ENCODE measurements at regions not wholly inside any gene's neighbourhood (a gene's known extent, or its start where the extent isn't known, plus 50 kb on each side); places are given as distances from the start of the nearest gene placed in this dataset.

GRCh38 chr10:58885146-58885545, 291.3 kb upstream of the PHYHIPL start:
- intact Hi-C loops (cut with DNase I; ENCODE audit: low total_unique reads), result no loop called here
- no peak for TF ChIP-seq CTCF (IDR thresholded peaks at IDR 0.05)
- H3K4me3 ChIP-seq (ENCODE audit: low read depth, poor library complexity, severe bottlenecking), result no peak overlapping the region
- 46 to 50% methylated on average over 3 of the region's 3 CpGs for WGBS, 2 donors
- DNase-seq (ENCODE audit: low spot score in 2 of 2), result no peak

GRCh38 chr10:58885686-58886345, 290.6 kb upstream of the PHYHIPL start:
- DNase-seq (ENCODE audit: low spot score in 2 of 2), result no peak
- no peak for TF ChIP-seq CTCF (IDR thresholded peaks at IDR 0.05)
- no peak for TF ChIP-seq POLR2A (IDR thresholded peaks at IDR 0.05)
- 35 to 37% methylated on average over 3 of the region's 3 CpGs for WGBS, 2 donors
- no peak overlapping the region for H3K4me3 ChIP-seq (ENCODE audit: low read depth, poor library complexity, severe bottlenecking)
- intact Hi-C loops (cut with DNase I; ENCODE audit: low total_unique reads), result no loop called here

GRCh38 chr10:58886406-58886805, 290.0 kb upstream of the PHYHIPL start:
- TF ChIP-seq POLR2A (IDR thresholded peaks at IDR 0.05), result no peak
- no peak for TF ChIP-seq CTCF (IDR thresholded peaks at IDR 0.05)
- no peak overlapping the region for H3K4me3 ChIP-seq (ENCODE audit: low read depth, poor library complexity, severe bottlenecking)
- intact Hi-C loops (cut with DNase I; ENCODE audit: low total_unique reads), result no loop called here
- no peak for DNase-seq (ENCODE audit: low spot score in 2 of 2)
- WGBS, 2 donors, result 26 to 30% methylated on average over 2 of the region's 2 CpGs

- no peak for DNase-seq (ENCODE audit: low spot score in 2 of 2)
- intact Hi-C loops (cut with DNase I; ENCODE audit: low total_unique reads), result no loop called here
- WGBS, 2 donors, result 81 to 89% methylated on average over 2 of the region's 2 CpGs
- H3K4me3 ChIP-seq (ENCODE audit: low read depth, poor library complexity, severe bottlenecking), result no peak overlapping the region
- TF ChIP-seq POLR2A (IDR thresholded peaks at IDR 0.05) (no peak), CTCF (IDR thresholded peaks at IDR 0.05) (no peak)
These were observed 289.0 kb upstream of the PHYHIPL start for GRCh38 chr10:58887474-58887873.

GRCh38 chr10:58888957-58889356, 287.5 kb upstream of the PHYHIPL start:
- WGBS, 2 donors, result 64 to 78% methylated on average over 3 of the region's 3 CpGs
- no peak overlapping the region for H3K4me3 ChIP-seq (ENCODE audit: low read depth, poor library complexity, severe bottlenecking)
- TF ChIP-seq POLR2A (IDR thresholded peaks at IDR 0.05) (no peak), CTCF (IDR thresholded peaks at IDR 0.05) (no peak)
- no peak for DNase-seq (ENCODE audit: low spot score in 2 of 2)
- intact Hi-C loops (cut with DNase I; ENCODE audit: low total_unique reads), result no loop called here

- intact Hi-C loops (cut with DNase I; ENCODE audit: low total_unique reads), result no loop called here
- TF ChIP-seq CTCF (IDR thresholded peaks at IDR 0.05), result no peak
- TF ChIP-seq POLR2A (IDR thresholded peaks at IDR 0.05), result no peak
- 48 to 49% methylated on average over 3 of the region's 3 CpGs for WGBS, 2 donors
- no peak for DNase-seq (ENCODE audit: low spot score in 2 of 2)
- no peak overlapping the region for H3K4me3 ChIP-seq (ENCODE audit: low read depth, poor library complexity, severe bottlenecking)
These were observed 284.4 kb upstream of the PHYHIPL start for GRCh38 chr10:58892031-58892531.
